ENCODE measurements at regions not wholly inside any gene's neighbourhood (a gene's known extent, or its start where the extent isn't known, plus 50 kb on each side); places are given as distances from the start of the nearest gene placed in this dataset.

- no peak for DNase-seq
These were observed 1115.0 kb downstream of the CDH18 start for GRCh38 chr5:18872978-18873377.

- DNase-seq = no peak
These were observed 1111.4 kb downstream of the CDH18 start for GRCh38 chr5:18876565-18876964.

GRCh38 chr5:18881615-18882014 is 1106.4 kb downstream of the CDH18 start:
- no peak for DNase-seq

DNA sequence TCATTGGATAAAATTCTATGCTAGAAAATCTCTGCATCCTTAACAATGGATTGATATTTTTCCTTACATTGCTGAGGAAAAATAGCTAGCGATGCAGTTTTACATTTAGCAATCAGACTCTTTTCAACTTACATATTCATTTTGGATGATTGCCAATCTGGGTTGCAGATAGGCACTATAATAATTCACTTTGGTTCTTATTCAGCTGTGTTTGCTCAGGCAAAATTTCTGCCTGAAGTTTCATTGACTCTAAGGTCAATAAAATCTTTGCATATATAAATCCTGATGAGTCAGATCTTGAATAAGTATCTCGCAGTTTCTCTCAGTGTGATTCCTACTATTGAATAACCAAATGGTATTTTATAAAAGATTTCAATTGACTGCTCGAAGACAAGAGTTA is 1105.8 kb downstream of the CDH18 start:
- DNase-seq = no peak

GRCh38 chr5:18888821-18889220 is 1099.2 kb downstream of the CDH18 start:
- no peak for DNase-seq

- DNase-seq = no peak
These were observed 1087.4 kb downstream of the CDH18 start for GRCh38 chr5:18900644-18901043.

DNA sequence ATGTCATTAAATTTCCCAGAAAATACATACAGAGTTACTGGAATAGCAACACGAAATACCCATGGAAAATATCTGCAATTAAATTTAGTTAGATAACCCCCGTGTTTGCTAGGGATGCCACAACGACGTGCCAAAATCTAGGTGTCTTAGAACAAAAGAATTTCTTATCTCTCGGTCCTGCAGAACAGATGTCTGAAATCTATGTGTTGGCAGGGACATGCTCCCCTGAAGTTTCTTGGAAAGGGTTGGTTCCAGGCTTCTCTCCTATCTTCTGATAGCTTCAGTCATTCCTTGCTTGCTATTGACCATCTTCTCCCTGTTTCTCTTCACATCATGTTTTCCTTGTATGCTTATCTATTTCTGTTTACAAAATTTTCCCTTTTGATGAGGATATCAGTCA is 1067.0 kb downstream of the CDH18 start:
- no peak for DNase-seq

- DNase-seq = no peak
These were observed 1055.9 kb downstream of the CDH18 start for GRCh38 chr5:18932081-18932480.

- DNase-seq = no peak
These were observed 1043.2 kb downstream of the CDH18 start for GRCh38 chr5:18944771-18945170.

- no peak for DNase-seq
These were observed 1033.8 kb downstream of the CDH18 start for GRCh38 chr5:18954239-18954638.

GRCh38 chr5:18959535-18959934 is 1028.5 kb downstream of the CDH18 start:
- no peak for DNase-seq

DNA sequence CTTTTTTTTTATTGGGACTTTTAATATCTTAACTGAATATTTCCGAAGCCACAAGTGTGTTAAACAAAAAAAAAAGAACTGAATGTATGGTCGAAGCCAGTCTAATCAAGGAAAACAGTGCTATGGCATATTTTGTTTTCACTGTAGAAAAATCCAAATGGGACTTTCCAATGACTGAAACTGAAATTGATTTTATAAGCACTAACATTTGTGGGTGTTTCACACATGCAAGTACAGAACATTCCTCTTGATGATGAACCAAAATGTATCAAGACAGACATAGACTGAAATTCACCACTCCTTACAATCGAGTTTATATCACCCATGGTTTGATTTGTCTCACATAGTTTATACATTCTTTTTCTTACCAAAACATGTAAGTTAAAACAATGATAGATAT is 1026.8 kb downstream of the CDH18 start:
- no peak for DNase-seq

DNA sequence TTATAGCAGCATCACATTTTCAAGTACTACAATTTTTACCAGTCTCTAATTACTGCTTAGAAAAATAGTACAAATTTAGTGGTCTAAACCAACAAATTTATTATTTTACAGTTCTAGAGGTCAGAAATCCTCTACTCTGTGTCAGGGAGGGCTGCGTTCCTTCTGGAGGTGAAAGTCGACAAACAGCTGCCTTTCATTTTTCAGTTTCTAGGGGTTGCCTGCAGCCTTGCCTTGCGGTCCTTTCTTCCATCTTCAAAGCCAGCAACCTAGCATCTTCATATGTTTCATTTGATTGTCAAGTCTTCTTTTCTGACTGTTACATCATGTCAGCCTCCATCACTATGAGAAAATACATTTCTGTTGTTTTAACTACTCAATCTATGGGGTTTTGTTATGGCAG is 1022.1 kb downstream of the CDH18 start:
- no peak for DNase-seq

GRCh38 chr5:18967637-18968036 is 1020.4 kb downstream of the CDH18 start:
- DNase-seq = no peak

GRCh38 chr5:18968966-18969365 is 1019.0 kb downstream of the CDH18 start:
- no peak for DNase-seq

DNA sequence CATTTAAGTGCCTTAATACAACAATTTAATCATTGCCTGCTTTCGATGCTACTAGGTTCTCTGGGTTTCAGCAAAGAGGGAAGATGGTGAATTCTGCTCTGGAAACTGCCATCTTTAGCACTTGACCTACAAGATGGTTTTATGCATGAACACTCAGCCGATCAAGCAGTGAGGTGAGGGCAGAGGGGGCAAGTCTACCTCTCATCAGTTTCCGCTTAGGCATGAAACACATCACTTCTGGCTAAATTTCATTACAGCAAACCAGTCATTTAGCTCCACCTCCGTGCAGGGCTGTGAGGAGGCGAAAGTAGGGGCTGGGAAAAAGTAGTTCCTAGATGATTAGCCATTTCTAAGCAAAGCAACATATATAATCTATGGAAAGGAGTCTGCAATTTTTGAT is 1018.0 kb downstream of the CDH18 start:
- DNase-seq = no peak

- no peak for DNase-seq
These were observed 1015.8 kb downstream of the CDH18 start for GRCh38 chr5:18972177-18972576.

GRCh38 chr5:18975624-18976023 is 1012.4 kb downstream of the CDH18 start:
- DNase-seq = no peak

GRCh38 chr5:18977880-18978279 is 1010.1 kb downstream of the CDH18 start:
- no peak for DNase-seq

DNA sequence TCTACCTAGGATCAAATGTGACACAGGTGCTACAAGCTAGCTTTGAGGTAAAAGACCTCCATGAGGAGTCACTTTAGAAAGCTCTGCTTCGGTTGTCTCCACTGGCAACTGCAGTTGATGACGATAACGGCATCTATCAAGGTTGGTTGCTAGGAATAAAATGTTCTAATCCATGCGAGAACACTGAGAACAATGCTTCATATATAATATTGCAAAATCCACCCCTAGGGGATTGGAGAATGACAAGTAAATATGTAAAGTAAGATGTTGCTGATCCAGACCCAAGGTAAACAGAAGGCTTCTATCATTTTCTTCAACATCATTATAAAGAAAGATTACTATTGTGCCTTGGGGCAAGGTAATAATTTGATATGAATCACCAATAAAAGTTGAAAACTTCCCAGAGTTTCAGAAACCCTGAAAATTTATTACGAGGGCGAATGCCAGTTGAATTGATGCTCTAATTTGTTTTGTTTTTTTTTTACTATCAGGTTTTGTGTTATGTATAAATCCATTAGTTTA is 1003.4 kb downstream of the CDH18 start:
- DNase-seq = no peak

DNA sequence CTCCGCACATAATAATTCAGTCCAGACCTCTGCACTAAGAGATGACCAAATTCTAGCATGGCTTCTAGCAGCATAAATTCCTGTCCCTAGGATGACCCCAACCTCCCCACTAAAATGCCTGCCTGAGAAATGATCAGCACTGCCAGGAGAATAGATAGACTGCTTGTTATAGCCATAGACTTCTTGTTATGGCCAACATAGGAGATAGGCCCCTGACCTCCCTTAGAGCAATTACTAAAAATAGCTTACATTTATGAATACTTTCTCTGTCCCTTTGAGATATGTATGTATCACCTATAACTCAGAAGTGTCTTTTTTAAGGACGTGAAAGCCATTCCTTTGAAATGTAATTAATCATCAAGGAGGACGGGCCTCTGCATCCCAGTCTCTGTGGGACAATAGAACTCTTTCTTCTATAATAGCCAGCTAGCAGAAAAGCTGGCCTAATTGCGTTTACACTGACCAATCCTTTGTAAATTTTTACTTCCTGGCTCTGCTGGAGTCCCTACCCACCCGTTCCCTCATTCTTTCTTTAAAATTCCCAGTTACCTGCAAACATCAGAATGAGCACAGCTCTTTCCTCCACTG is 1002.7 kb downstream of the CDH18 start:
- no peak for DNase-seq

DNA sequence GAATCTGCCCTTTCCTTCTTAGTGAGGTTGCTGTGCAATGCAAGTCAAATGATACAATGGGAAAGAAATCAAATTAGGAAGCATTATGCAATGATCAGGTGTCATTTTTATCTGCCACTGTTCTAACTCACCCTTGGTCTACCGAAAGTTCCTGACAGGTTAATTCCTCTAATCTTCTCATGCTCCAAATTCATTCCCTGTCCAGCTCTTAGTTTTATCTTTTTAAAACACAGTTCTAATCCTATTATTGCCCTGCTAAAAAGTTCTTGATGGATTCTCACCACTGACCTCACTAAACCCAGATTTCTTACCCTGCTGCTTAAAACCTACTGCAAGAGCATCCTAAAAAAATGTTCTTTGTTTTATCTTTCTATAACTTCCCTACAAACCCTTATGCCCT is 1000.9 kb downstream of the CDH18 start:
- no peak for DNase-seq

GRCh38 chr5:18990852-18991251 is 997.1 kb downstream of the CDH18 start:
- no peak for DNase-seq

GRCh38 chr5:18992264-18992663 is 995.7 kb downstream of the CDH18 start:
- DNase-seq = no peak

GRCh38 chr5:18999478-18999877 is 988.5 kb downstream of the CDH18 start:
- DNase-seq = no peak

GRCh38 chr5:19001054-19001453 is 986.9 kb downstream of the CDH18 start:
- no peak for DNase-seq

Measured in DMS153 (cell line).